Fibroblast of pulmonary artery (primary cell): ENCODE measurements at regions not wholly inside any gene's neighbourhood (a gene's known extent, or its start where the extent isn't known, plus 50 kb on each side); places are given as distances from the start of the nearest gene placed in this dataset.

Source experiments
- DNase-seq: peaks from one replicate; pipeline ENCODE4 v3.0.0-alpha.2; 2010; ENCODE audit warnings: low read depth
- H3K4me3 ChIP-seq: replicated peaks from 2 replicates; pipeline ENCODE4 v1.5.1; 2011; ENCODE audit warnings: low read depth, mild to moderate bottlenecking, control low read depth, low read length, moderate library complexity
- TF ChIP-seq, protein P1 (sequence below): IDR thresholded peaks from 2 replicates; pipeline ENCODE4 v1.5.1; 2011; ENCODE audit warnings: mild to moderate bottlenecking, control low read depth, low read length, inconsistent platforms; ENCODE audit errors: missing control alignments

DNA sequence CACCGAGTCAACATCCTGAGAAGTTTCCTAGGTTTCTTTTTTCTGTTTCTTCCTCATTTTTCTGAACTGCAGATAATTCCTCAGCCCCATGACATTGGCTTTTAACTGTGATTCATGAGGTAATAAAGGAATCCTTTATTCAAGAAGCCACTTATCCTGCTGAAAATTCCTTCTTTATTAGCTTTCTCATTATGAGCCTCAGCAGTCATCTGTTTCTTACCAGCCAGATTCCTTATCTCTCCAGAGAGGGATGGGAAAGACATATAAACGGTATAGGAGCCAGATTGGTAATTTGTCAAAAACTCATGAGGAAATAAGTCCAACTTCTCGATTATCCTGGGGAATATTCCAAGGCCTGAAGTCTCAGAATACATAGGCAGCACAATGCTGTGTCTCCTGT is 465.4 kb downstream of the ICE1 start:
- TF ChIP-seq, protein P1, sequence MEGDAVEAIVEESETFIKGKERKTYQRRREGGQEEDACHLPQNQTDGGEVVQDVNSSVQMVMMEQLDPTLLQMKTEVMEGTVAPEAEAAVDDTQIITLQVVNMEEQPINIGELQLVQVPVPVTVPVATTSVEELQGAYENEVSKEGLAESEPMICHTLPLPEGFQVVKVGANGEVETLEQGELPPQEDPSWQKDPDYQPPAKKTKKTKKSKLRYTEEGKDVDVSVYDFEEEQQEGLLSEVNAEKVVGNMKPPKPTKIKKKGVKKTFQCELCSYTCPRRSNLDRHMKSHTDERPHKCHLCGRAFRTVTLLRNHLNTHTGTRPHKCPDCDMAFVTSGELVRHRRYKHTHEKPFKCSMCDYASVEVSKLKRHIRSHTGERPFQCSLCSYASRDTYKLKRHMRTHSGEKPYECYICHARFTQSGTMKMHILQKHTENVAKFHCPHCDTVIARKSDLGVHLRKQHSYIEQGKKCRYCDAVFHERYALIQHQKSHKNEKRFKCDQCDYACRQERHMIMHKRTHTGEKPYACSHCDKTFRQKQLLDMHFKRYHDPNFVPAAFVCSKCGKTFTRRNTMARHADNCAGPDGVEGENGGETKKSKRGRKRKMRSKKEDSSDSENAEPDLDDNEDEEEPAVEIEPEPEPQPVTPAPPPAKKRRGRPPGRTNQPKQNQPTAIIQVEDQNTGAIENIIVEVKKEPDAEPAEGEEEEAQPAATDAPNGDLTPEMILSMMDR = no peak
- no peak for DNase-seq
- no peak overlapping the region for H3K4me3 ChIP-seq

DNA sequence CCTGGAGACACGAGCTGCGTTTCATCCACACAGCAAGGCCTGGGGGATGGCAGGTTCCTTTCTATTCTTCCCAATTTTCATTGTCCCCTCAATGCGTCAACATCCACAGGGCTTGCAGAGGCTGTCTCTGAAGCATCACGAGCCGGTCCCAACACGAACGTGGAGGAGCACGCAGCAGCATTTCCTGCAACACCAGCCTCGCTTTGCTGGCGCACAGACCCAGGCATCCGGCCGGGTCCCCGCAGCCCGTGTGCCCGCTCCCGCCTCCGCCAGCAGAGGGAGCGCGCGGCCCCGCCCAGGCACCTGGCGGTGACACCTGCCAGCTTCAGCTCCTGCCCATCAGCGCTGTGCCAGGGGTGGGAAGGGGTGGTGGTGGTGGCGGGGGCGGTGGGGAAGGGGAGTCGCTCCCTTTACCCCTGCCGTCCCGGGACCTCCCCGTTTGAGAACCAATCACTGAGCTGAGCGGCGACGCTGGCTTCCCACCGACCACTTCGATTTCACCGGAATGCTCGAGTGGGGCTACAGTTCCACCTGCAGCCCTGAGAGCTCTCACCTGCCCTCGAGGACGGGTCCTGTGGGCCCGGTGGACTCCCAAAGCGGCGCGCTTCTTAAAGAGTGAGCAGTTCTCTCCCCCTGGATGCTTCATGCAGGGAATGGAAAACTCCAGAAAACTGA is 464.5 kb downstream of the ICE1 start:
- TF ChIP-seq, protein P1 = no peak
- no peak for DNase-seq
- no peak overlapping the region for H3K4me3 ChIP-seq

DNA sequence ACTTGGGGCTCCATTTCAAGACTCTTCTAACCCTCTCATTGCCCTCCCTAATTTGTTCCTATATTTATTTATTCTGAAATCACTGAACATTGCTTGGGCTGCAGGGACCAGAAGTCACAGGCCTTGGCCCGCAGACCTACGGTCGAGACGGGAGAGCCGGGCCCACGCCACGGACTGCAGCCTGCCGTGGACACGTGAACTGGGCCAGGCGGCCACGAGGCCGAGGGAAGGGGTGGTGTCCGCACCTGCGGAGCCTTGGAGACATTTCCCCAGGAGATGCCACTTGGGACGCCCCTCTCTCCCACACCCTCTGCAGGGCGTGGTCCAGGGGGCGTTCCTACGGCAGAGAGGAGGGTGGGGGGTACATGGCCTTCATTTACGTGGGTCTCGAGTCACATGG is 463.9 kb downstream of the ICE1 start:
- TF ChIP-seq, protein P1 = no peak
- DNase-seq = no peak

DNA sequence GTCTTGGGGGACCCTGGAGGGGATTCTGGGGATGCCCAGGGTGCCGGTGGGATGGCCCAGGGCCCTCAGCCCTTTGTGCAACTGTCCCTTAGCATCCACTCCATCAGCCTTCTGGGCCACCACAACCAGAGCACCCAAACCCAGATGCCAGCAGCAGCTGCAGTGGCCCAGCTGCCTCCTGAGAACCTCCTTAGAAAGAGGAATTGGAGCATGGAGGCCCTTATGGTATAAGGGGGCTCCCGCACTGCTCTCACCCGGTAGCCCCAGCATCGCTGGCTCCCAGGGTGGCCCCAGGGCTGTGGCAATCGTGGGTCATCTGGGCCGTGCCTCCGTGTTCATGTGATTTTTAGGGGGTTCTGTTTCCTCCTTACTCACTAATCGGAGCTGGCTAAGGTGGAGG is 463.3 kb downstream of the ICE1 start:
- no peak overlapping the region for H3K4me3 ChIP-seq
- no peak for DNase-seq
- TF ChIP-seq, protein P1 = no peak

More for the DNA sequence above, 463.9 kb downstream of the ICE1 start:
- no peak overlapping the region for H3K4me3 ChIP-seq

DNA sequence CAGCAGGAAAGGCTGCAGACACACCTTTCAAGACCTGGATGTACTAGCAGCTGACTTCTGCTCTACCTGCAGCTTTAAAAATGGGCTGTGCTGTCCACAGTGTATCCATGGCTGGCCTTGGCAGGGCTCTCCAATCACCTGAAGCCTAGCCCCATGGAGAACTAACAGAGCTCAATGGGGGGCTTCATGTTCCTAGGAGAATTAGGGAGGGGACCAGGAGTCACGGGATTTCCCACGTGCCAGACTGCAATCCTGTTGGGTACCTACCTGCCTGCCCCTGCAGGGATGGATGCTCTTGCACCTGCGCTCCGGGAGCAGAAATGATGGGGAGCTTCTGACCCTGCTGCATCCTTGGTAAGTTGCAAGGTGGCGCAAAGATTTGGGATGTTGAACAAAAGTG is 462.1 kb downstream of the ICE1 start:
- TF ChIP-seq, protein P1 = no peak
- H3K4me3 ChIP-seq = no peak overlapping the region
- no peak for DNase-seq

DNA sequence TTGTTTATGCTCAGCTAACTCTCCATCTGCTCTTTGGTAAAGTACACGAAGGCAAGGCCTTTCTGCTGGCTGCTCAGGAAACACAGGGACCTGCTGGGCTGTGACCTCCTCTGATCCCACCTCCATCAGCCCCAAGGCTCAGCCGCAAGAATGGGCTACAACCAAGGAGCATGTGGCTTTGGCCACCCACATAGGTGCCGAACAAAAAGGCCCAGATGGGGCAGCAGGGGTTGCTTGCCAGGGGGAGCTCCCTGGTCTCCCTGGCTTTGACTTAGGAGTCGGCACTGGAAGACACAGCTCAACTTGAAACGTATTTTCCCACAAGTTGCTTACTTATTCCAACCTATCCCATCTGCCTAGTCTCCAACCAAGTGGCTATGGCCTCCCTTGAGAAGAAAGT is 461.1 kb downstream of the ICE1 start:
- TF ChIP-seq, protein P1 = no peak
- no peak for DNase-seq
- no peak overlapping the region for H3K4me3 ChIP-seq

DNA sequence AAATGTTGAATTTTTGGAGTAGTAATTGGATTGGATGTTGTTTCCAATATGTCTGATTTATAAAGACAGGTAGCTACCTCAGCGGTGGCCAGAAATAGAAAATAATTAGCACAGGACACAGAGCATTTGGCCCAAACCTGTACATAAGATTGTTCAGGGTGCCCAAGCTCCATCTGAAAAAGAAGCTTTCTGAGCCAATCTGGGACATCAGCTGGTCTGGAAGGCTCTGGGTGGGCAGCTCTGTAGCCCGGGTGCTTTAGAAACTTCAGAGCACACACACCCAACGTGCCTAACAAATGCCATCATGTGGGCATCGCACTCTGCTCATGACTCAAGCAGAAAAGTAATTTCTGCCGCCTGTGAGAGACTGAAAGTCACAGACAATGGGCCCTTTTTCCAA is 460.7 kb downstream of the ICE1 start:
- no peak for DNase-seq
- no peak overlapping the region for H3K4me3 ChIP-seq
- TF ChIP-seq, protein P1 = no peak
